ENCODE measurements at regions not wholly inside any gene's neighbourhood (a gene's known extent, or its start where the extent isn't known, plus 50 kb on each side); places are given as distances from the start of the nearest gene placed in this dataset.

- in situ Hi-C loops (cut with MboI) = no loop called here
- no peak for TF ChIP-seq EZH2 (IDR thresholded peaks at IDR 0.05; ENCODE audit: insufficient read depth, poor library complexity, severe bottlenecking)
- no peak for TF ChIP-seq EZH2phosphoT487 (IDR thresholded peaks at IDR 0.05; ENCODE audit: insufficient read depth, low read depth)
- H3K9ac ChIP-seq = no peak overlapping the region
- H2AFZ ChIP-seq = no peak overlapping the region
- H3K4me1 ChIP-seq (ENCODE audit: insufficient read depth) = no peaks in the 10 kb centered on the region
- DNase-seq = no peak
- H3K4me3 ChIP-seq = no peak overlapping the region
- no peaks in the 10 kb centered on the region for H3K36me3 ChIP-seq (ENCODE audit: low read depth)
- no peaks in the 10 kb centered on the region for H3K27me3 ChIP-seq (replicated peaks; ENCODE audit: insufficient read depth)
- H3K9me3 ChIP-seq (ENCODE audit: low read depth) = no peaks in the 10 kb centered on the region
- no peaks in the 10 kb centered on the region for H3F3A ChIP-seq (ENCODE audit: insufficient read depth)
- no peaks in the 10 kb centered on the region for H3K9me2 ChIP-seq (ENCODE audit: insufficient read depth)
- no peaks in the 10 kb centered on the region for H4K20me1 ChIP-seq (ENCODE audit: insufficient read depth)
- H3K27ac ChIP-seq = no peak overlapping the region
- 61 to 62% methylated on average over 7 of the region's 7 CpGs for WGBS, 2 experiments (ENCODE audit: low coverage in 1 of 2, low lambda C conversion rate in 2 of 2, missing lambda C conversion rate in 2 of 2)
- H3K79me2 ChIP-seq (ENCODE audit: insufficient read depth) = no peaks in the 10 kb centered on the region
- H3K4me2 ChIP-seq (ENCODE audit: unreplicated experiment) = no peak overlapping the region
Observed at GRCh38 chr2:228956701-228957474, 314.2 kb downstream of the PID1 start.

DNA sequence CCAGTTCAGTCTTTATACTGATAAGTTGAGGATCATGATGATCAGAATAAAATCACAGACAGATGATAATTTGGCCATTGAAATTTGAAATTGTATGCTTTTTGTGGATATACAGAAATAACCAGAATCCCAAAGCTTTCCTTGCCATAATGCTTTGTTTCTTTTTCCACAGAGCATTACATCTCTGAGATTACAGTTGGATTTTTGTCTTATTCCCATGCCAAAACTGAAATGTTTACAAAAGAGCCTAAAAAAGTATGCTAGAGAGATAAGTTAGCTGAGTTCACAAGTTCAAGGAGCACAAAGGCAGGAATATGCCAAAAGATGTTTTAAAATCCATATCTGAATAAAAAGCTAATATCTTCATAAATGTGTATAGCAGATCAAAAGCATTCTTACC lies 321.3 kb downstream of the PID1 start:
- Histone ChIP-seq H3F3A (ENCODE audit: insufficient read depth) (no peaks in the 10 kb centered on the region), H2AFZ (no peak overlapping the region), H3K9me2 (ENCODE audit: insufficient read depth) (no peaks in the 10 kb centered on the region), H4K20me1 (ENCODE audit: insufficient read depth) (no peaks in the 10 kb centered on the region), H3K4me2 (ENCODE audit: unreplicated experiment) (no peak overlapping the region), H3K9me3 (ENCODE audit: low read depth) (no peaks in the 10 kb centered on the region), H3K27ac (no peak overlapping the region), H3K36me3 (ENCODE audit: low read depth) (no peaks in the 10 kb centered on the region), H3K9ac (no peak overlapping the region), H3K4me3 (no peak overlapping the region), H3K79me2 (ENCODE audit: insufficient read depth) (no peaks in the 10 kb centered on the region), H3K27me3 (replicated peaks; ENCODE audit: insufficient read depth) (no peaks in the 10 kb centered on the region), H3K4me1 (ENCODE audit: insufficient read depth) (no peaks in the 10 kb centered on the region)
- TF ChIP-seq EZH2phosphoT487 (IDR thresholded peaks at IDR 0.05; ENCODE audit: insufficient read depth, low read depth) (no peak), EZH2 (IDR thresholded peaks at IDR 0.05; ENCODE audit: insufficient read depth, poor library complexity, severe bottlenecking) (no peak)
- in situ Hi-C loops (cut with MboI) = no loop called here
- DNase-seq = no peak

GRCh38 chr2:228945710-228946109 lies 325.4 kb downstream of the PID1 start:
- WGBS, 2 experiments (ENCODE audit: low coverage in 1 of 2, low lambda C conversion rate in 2 of 2, missing lambda C conversion rate in 2 of 2) = 4 to 5% methylated on average over 1 of the region's 1 CpG

GRCh38 chr2:228942856-228943255 lies 328.2 kb downstream of the PID1 start:
- H3K9me2 ChIP-seq (ENCODE audit: insufficient read depth) = no peaks in the 10 kb centered on the region
- H3F3A ChIP-seq (ENCODE audit: insufficient read depth) = no peaks in the 10 kb centered on the region
- WGBS, 2 experiments (ENCODE audit: low coverage in 1 of 2, low lambda C conversion rate in 2 of 2, missing lambda C conversion rate in 2 of 2) = 43 to 48% methylated on average over 2 of the region's 2 CpGs
- H3K9me3 ChIP-seq (ENCODE audit: low read depth) = no peaks in the 10 kb centered on the region
- no peak overlapping the region for H3K27ac ChIP-seq
- H3K9ac ChIP-seq = no peak overlapping the region
- no peak overlapping the region for H2AFZ ChIP-seq
- no peaks in the 10 kb centered on the region for H3K27me3 ChIP-seq (replicated peaks; ENCODE audit: insufficient read depth)
- no peaks in the 10 kb centered on the region for H4K20me1 ChIP-seq (ENCODE audit: insufficient read depth)
- in situ Hi-C loops (cut with MboI) = no loop called here
- no peaks in the 10 kb centered on the region for H3K36me3 ChIP-seq (ENCODE audit: low read depth)
- no peaks in the 10 kb centered on the region for H3K4me1 ChIP-seq (ENCODE audit: insufficient read depth)
- no peaks in the 10 kb centered on the region for H3K79me2 ChIP-seq (ENCODE audit: insufficient read depth)
- DNase-seq = no peak
- TF ChIP-seq EZH2 (IDR thresholded peaks at IDR 0.05; ENCODE audit: insufficient read depth, poor library complexity, severe bottlenecking) (no peak), EZH2phosphoT487 (IDR thresholded peaks at IDR 0.05; ENCODE audit: insufficient read depth, low read depth) (no peak)
- H3K4me2 ChIP-seq (ENCODE audit: unreplicated experiment) = no peak overlapping the region
- no peak overlapping the region for H3K4me3 ChIP-seq

More at GRCh38 chr2:228945710-228946109, 325.4 kb downstream of the PID1 start:
- no peaks in the 10 kb centered on the region for H3K27me3 ChIP-seq (replicated peaks; ENCODE audit: insufficient read depth)
- H2AFZ ChIP-seq = no peak overlapping the region
- H3K4me3 ChIP-seq = no peak overlapping the region
- no peak overlapping the region for H3K4me2 ChIP-seq (ENCODE audit: unreplicated experiment)
- H3K27ac ChIP-seq = no peak overlapping the region
- no peak overlapping the region for H3K9ac ChIP-seq
- no peak for DNase-seq
- no peaks in the 10 kb centered on the region for H4K20me1 ChIP-seq (ENCODE audit: insufficient read depth)
- H3K36me3 ChIP-seq (ENCODE audit: low read depth) = no peaks in the 10 kb centered on the region
- H3K9me3 ChIP-seq (ENCODE audit: low read depth) = no peaks in the 10 kb centered on the region
- no peaks in the 10 kb centered on the region for H3K79me2 ChIP-seq (ENCODE audit: insufficient read depth)
- in situ Hi-C loops (cut with MboI) = no loop called here
- no peaks in the 10 kb centered on the region for H3K9me2 ChIP-seq (ENCODE audit: insufficient read depth)
- TF ChIP-seq EZH2 (IDR thresholded peaks at IDR 0.05; ENCODE audit: insufficient read depth, poor library complexity, severe bottlenecking) (no peak), EZH2phosphoT487 (IDR thresholded peaks at IDR 0.05; ENCODE audit: insufficient read depth, low read depth) (no peak)
- H3K4me1 ChIP-seq (ENCODE audit: insufficient read depth) = no peaks in the 10 kb centered on the region
- no peaks in the 10 kb centered on the region for H3F3A ChIP-seq (ENCODE audit: insufficient read depth)
